Choroid plexus epithelial cell (primary cell): ENCODE measurements at regions not wholly inside any gene's neighbourhood (a gene's known extent, or its start where the extent isn't known, plus 50 kb on each side); places are given as distances from the start of the nearest gene placed in this dataset.
A peak's percentile ranks its signal among the peaks of the same experiment; 100 is the strongest.

Experiments used
- DNase-seq: peaks from one replicate; pipeline ENCODE4 v3.0.0-alpha.2; 2010; ENCODE audit warnings: low read depth
- H3K4me3 ChIP-seq: 2 replicates; pipeline ENCODE4 v1.5.1; 2011; ENCODE audit warnings: low read depth, mild to moderate bottlenecking, control low read depth, low read length, moderate library complexity
- CTCF ChIP-seq: conservative IDR thresholded peaks from 2 replicates; pipeline ENCODE4 v1.5.1; 2011; ENCODE audit warnings: low read depth, mild to moderate bottlenecking, control low read depth, inconsistent platforms, low read length, moderate library complexity

- H3K4me3 ChIP-seq: no peak overlapping the region
- no peak for TF ChIP-seq CTCF
- no peak for DNase-seq
These were observed 66.8 kb upstream of the NKX1-1 start for GRCh38 chr4:1472911-1473518.

GRCh38 chr4:1472148-1472797, 66.0 kb upstream of the NKX1-1 start:
- no peak overlapping the region for H3K4me3 ChIP-seq
- no peak for DNase-seq
- no peak for TF ChIP-seq CTCF

- no peak for TF ChIP-seq CTCF
- DNase-seq: no peak
These were observed 65.4 kb upstream of the NKX1-1 start for GRCh38 chr4:1471443-1472147.

GRCh38 chr4:1470816-1471442, 64.7 kb upstream of the NKX1-1 start:
- no peak for DNase-seq
- TF ChIP-seq CTCF: no peak
- no peak overlapping the region for H3K4me3 ChIP-seq

More at GRCh38 chr4:1471443-1472147, 65.4 kb upstream of the NKX1-1 start:
- no peak overlapping the region for H3K4me3 ChIP-seq

- no peak for DNase-seq
- no peak for TF ChIP-seq CTCF
- no peak overlapping the region for H3K4me3 ChIP-seq
These were observed 64.1 kb upstream of the NKX1-1 start for GRCh38 chr4:1470393-1470670.

GRCh38 chr4:1469607-1470392, 63.6 kb upstream of the NKX1-1 start:
- peak; percentile 1 for DNase-seq
- no peak overlapping the region for H3K4me3 ChIP-seq
- TF ChIP-seq CTCF: no peak
